GM12873 (cell line): ENCODE measurements at regions not wholly inside any gene's neighbourhood (a gene's known extent, or its start where the extent isn't known, plus 50 kb on each side); places are given as distances from the start of the nearest gene placed in this dataset.

Source experiments
- CTCF ChIP-seq: IDR thresholded peaks from 2 replicates; pipeline ENCODE4 v1.5.1; 2012; ENCODE audit warnings: low read depth, mild to moderate bottlenecking, moderate library complexity, low read length, control low read depth; ENCODE audit not compliant: insufficient read depth; ENCODE audit errors: missing control alignments

GRCh38 chr20:39909447-39909846, 779.6 kb downstream of the MAFB start:
- no peak for TF ChIP-seq CTCF

- TF ChIP-seq CTCF: no peak
Measured at GRCh38 chr20:39904476-39905112, 784.4 kb downstream of the MAFB start.

GRCh38 chr20:39903806-39904465, 785.1 kb downstream of the MAFB start:
- TF ChIP-seq CTCF: no peak

DNA sequence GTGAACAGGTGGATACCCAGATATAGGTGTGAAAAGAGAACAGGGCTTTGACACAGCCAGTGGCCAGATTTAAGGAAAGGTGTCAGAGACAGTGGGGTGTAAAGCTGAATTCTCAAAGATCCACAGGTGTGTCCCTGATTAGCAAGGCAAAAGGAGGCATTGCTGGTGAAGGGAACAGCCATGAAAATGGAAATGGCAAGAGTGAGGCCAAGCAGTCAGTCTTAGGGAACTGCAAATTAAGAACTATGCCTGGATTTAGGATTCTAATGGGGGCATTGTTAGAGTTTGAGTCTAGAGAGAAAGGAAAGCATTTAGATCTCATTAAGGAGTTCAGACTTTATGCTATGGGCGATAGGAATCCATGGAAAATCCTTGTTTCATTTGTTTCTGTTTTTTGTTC, 789.2 kb downstream of the MAFB start:
- no peak for TF ChIP-seq CTCF

DNA sequence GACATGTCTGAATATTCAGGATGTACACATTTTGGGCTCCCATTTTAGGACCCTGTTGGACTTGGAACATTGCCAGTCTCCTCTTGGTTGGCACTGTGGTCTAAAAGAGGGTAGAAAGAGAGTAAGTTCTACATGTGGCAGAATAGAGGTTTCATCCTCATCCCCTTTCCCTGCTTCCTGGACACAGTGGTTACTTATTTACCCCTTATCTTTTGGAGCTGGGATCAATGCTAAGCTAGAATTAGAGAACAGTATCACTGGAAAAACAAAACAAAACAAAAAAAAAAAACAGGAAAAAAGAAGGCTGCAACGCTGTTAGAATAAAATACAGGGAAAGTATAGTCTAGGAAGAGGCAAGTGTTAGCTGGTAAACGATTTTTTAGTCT, 790.6 kb downstream of the MAFB start:
- TF ChIP-seq CTCF: no peak

GRCh38 chr20:39897781-39898466, 791.1 kb downstream of the MAFB start:
- TF ChIP-seq CTCF: no peak

- no peak for TF ChIP-seq CTCF
Measured at GRCh38 chr20:39897058-39897457, 792.0 kb downstream of the MAFB start.
